GM21786 (cell line): ENCODE measurements at regions not wholly inside any gene's neighbourhood (a gene's known extent, or its start where the extent isn't known, plus 50 kb on each side); places are given as distances from the start of the nearest gene placed in this dataset.
A peak's percentile ranks its signal among the peaks of the same experiment; 100 is the strongest.
"Not testable (repeated sequence)": the region's sequence is repeated elsewhere in the genome, so short reads cannot be mapped to it uniquely, and the experiment has no call there.

Source experiments
- ATAC-seq: cut with Tn5 transposase; IDR thresholded peaks from one replicate; pipeline ENCODE4 v1.9.1; 2021; ENCODE audit not compliant: unreplicated experiment

GRCh38 chr1:220420726-220421125, 107.2 kb upstream of the MARK1 start:
- no peak for ATAC-seq

GRCh38 chr1:220412382-220412781, 115.6 kb upstream of the MARK1 start:
- ATAC-seq, result not testable (repeated sequence)

GRCh38 chr1:220410611-220411010, 117.3 kb upstream of the MARK1 start:
- no peak for ATAC-seq

- no peak for ATAC-seq
Measured at GRCh38 chr1:220409771-220410595, 118.0 kb upstream of the MARK1 start.

GRCh38 chr1:220407191-220407590, 120.7 kb upstream of the MARK1 start:
- no peak for ATAC-seq

- no peak for ATAC-seq
Measured at GRCh38 chr1:220398238-220398637, 126.0 kb upstream of the RAB3GAP2 start.

GRCh38 chr1:220391491-220391890, 119.2 kb upstream of the RAB3GAP2 start:
- no peak for ATAC-seq

GRCh38 chr1:220389634-220390033, 117.4 kb upstream of the RAB3GAP2 start:
- no peak for ATAC-seq

GRCh38 chr1:220386494-220387195, 114.4 kb upstream of the RAB3GAP2 start:
- ATAC-seq, result no peak

GRCh38 chr1:220385158-220385557, 112.9 kb upstream of the RAB3GAP2 start:
- no peak for ATAC-seq

GRCh38 chr1:220382994-220383393, 110.7 kb upstream of the RAB3GAP2 start:
- ATAC-seq, result no peak

GRCh38 chr1:220380885-220381284, 108.6 kb upstream of the RAB3GAP2 start:
- ATAC-seq, result no peak

GRCh38 chr1:220378571-220379302, 106.5 kb upstream of the RAB3GAP2 start:
- no peak for ATAC-seq

- no peak for ATAC-seq
Measured at GRCh38 chr1:220375715-220376114, 103.5 kb upstream of the RAB3GAP2 start.

- no peak for ATAC-seq
Measured at GRCh38 chr1:220374449-220374848, 102.2 kb upstream of the RAB3GAP2 start.

GRCh38 chr1:220372451-220372850, 100.2 kb upstream of the RAB3GAP2 start:
- ATAC-seq, result no peak

GRCh38 chr1:220371324-220371723, 99.1 kb upstream of the RAB3GAP2 start:
- ATAC-seq, result no peak

- ATAC-seq, result no peak
Measured at GRCh38 chr1:220370041-220370700, 97.9 kb upstream of the RAB3GAP2 start.

- ATAC-seq, result no peak
Measured at GRCh38 chr1:220369511-220369910, 97.3 kb upstream of the RAB3GAP2 start.

- ATAC-seq, result peak; percentile 39
Measured at GRCh38 chr1:220368352-220369265, 96.4 kb upstream of the RAB3GAP2 start.
